HFFc6 (cell line): ENCODE measurements at regions not wholly inside any gene's neighbourhood (a gene's known extent, or its start where the extent isn't known, plus 50 kb on each side); places are given as distances from the start of the nearest gene placed in this dataset.
"Not testable (repeated sequence)": the region's sequence is repeated elsewhere in the genome, so short reads cannot be mapped to it uniquely, and the experiment has no call there.

ENCODE experiments used
- DNase-seq: peaks from one replicate; pipeline ENCODE4 v3.0.0-alpha.2; 2018
- H3K27ac Mint-ChIP-seq: 2 replicates; pipeline ENCODE4 v1.8.0; 2020; ENCODE audit warnings: mild to moderate bottlenecking, mixed read lengths
- H3K27me3 Mint-ChIP-seq: 2 replicates; pipeline ENCODE4 v1.8.0; 2021; ENCODE audit warnings: mild to moderate bottlenecking, moderate library complexity, mixed read lengths; ENCODE audit not compliant: insufficient read depth
- H3K36me3 Mint-ChIP-seq: 2 replicates; pipeline ENCODE4 v1.8.0; 2021; ENCODE audit warnings: low read depth, mixed read lengths
- H3K4me1 Mint-ChIP-seq: 2 replicates; pipeline ENCODE4 v1.8.0; 2020; ENCODE audit warnings: low read depth, mixed read lengths
- H3K4me3 Mint-ChIP-seq: 2 replicates; pipeline ENCODE4 v1.8.0; 2020; ENCODE audit warnings: mild to moderate bottlenecking, moderate library complexity, mixed read lengths
- H3K9me3 Mint-ChIP-seq: 2 replicates; pipeline ENCODE4 v1.8.0; 2020; ENCODE audit warnings: mild to moderate bottlenecking, mixed read lengths
- TF ChIP-seq, protein P1 (sequence below): fragments of 200-600 bp; sonication (generic); IDR thresholded peaks from 2 replicates; pipeline ENCODE4 v1.5.0; 2021; ENCODE audit warnings: antibody characterized with exemption, mild to moderate bottlenecking

DNA sequence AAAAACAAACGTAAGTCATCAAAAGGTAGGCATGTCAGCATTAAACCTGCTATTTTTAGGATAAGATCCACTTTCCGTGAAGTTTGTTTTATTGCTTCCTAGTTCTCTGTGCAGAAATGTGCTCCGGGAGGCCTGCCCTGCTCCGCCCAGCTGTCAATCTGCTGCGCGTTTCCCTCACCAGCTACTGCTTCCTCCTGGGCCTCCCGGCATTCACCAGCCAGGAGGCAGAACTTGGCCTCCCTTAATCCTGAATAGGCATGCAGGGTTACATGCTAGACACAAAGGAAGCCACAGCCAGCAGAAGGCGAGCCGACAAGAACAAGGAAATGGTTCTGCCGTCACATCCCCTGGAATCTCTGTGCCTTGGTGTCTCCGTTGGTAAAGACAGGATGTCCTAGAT lies 386.2 kb downstream of the IRS2 start:
- Mint-ChIP-seq H3K9me3 (no peaks in the 10 kb centered on the region), H3K27ac (no peak overlapping the region), H3K36me3 (no peaks in the 10 kb centered on the region), H3K4me3 (no peak overlapping the region), H3K4me1 (no peaks in the 10 kb centered on the region; the same call in 1 of the 2 replicates), H3K27me3 (peaks cover 1% of the 10 kb centered on the region; the same call in 1 of the 2 replicates)
- DNase-seq: no peak
- TF ChIP-seq, protein P1, sequence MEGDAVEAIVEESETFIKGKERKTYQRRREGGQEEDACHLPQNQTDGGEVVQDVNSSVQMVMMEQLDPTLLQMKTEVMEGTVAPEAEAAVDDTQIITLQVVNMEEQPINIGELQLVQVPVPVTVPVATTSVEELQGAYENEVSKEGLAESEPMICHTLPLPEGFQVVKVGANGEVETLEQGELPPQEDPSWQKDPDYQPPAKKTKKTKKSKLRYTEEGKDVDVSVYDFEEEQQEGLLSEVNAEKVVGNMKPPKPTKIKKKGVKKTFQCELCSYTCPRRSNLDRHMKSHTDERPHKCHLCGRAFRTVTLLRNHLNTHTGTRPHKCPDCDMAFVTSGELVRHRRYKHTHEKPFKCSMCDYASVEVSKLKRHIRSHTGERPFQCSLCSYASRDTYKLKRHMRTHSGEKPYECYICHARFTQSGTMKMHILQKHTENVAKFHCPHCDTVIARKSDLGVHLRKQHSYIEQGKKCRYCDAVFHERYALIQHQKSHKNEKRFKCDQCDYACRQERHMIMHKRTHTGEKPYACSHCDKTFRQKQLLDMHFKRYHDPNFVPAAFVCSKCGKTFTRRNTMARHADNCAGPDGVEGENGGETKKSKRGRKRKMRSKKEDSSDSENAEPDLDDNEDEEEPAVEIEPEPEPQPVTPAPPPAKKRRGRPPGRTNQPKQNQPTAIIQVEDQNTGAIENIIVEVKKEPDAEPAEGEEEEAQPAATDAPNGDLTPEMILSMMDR: no peak

DNA sequence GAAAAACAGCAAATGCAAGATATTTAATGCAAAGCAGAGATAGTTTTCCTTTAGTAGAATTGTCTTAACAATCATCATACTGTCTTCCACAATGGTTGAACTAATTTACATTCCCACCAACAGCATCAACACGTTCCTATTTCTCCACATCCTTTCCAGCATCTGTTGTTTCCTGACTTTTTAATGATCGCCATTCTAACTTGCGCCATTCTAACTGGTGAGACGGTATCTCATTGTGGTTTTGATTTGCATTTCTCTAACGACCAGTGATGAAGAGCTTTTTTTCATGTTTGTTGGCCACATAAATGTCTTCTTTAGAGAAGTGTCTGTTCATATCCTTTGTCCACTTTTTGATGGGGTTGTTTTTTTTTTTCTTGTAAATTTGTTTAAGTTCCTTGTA lies 388.3 kb downstream of the IRS2 start:
- not testable (repeated sequence) for H3K36me3 Mint-ChIP-seq, H3K27me3 Mint-ChIP-seq, H3K4me3 Mint-ChIP-seq, H3K9me3 Mint-ChIP-seq, H3K27ac Mint-ChIP-seq, DNase-seq
- H3K4me1 Mint-ChIP-seq: peaks cover 15% of the 10 kb centered on the region

DNA sequence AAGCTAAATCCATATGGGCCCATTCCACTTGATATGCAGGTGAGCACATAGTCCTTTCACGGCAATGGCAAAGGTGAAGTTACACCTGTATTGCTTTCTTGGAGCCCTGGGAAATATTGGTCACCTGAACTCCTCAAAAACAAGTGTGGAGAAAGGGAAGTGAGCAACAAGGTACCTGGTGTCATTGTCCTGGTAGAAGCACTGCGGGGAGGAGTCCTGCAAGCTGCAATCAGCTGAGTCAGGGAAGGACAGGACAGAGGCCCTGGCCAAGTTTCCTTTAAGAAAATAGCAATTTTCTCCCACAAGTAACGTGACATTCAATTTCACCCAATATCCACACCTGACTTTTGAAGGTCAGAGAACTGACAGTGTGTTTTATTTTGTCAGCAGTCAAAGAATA lies 389.1 kb downstream of the IRS2 start:
- Mint-ChIP-seq H3K9me3 (no peaks in the 10 kb centered on the region), H3K4me3 (no peak overlapping the region), H3K27ac (no peak overlapping the region), H3K36me3 (no peaks in the 10 kb centered on the region), H3K4me1 (peaks cover 15% of the 10 kb centered on the region), H3K27me3 (peaks cover 1% of the 10 kb centered on the region; the same call in 1 of the 2 replicates)
- TF ChIP-seq, protein P1: no peak
- no peak for DNase-seq

DNA sequence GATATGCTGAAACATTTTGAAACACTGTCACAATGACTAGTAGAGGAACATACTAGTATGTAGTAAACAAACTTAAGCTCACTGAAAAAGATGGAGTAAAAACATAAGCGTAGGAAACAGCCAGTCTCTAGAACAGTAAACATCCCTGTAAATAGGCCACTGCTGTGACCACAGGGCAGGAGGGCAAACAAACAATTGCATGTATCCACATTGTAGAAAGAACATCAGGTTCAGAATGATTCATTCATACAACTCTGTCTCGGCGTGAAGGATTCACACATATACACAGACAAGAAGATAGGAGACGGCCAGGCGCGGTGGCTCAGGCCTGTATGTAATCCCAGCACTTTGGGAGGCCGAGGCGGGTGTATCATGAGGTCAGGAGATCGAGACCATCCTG lies 390.1 kb downstream of the IRS2 start:
- Mint-ChIP-seq H3K27ac (no peak overlapping the region), H3K4me3 (no peak overlapping the region), H3K36me3 (0 out of 2 replicates have a peak, but pooled peaks cover 4% of the 10 kb centered on the region), H3K4me1 (peaks cover 21% of the 10 kb centered on the region), H3K27me3 (peaks cover 1% of the 10 kb centered on the region; the same call in 1 of the 2 replicates), H3K9me3 (no peaks in the 10 kb centered on the region)
- TF ChIP-seq, protein P1: no peak
- no peak for DNase-seq

DNA sequence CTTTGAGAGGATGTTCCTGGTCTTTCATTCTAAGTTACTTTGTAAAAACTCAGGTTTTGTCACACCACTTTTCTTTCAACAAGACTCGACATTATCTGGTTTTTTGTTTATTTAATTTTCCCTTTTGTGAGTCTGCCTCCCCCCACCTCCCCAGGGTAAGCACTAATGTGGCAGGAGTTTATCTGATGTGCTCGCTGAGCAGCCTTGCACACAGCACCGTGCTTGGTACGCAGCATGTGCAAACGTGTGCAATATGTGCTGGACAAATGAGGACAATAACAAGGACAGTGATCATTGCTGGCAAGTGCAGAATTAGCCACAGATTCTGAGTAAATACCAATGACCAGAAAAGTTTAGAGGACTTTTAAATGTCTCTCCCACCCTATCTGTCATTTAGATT lies 391.4 kb downstream of the IRS2 start:
- Mint-ChIP-seq H3K27me3 (peaks cover 1% of the 10 kb centered on the region; the same call in 1 of the 2 replicates), H3K4me3 (no peak overlapping the region), H3K36me3 (0 out of 2 replicates have a peak, but pooled peaks cover 4% of the 10 kb centered on the region), H3K4me1 (peaks cover 28% of the 10 kb centered on the region), H3K27ac (no peak overlapping the region), H3K9me3 (no peaks in the 10 kb centered on the region)
- DNase-seq: no peak
- TF ChIP-seq, protein P1: no peak

DNA sequence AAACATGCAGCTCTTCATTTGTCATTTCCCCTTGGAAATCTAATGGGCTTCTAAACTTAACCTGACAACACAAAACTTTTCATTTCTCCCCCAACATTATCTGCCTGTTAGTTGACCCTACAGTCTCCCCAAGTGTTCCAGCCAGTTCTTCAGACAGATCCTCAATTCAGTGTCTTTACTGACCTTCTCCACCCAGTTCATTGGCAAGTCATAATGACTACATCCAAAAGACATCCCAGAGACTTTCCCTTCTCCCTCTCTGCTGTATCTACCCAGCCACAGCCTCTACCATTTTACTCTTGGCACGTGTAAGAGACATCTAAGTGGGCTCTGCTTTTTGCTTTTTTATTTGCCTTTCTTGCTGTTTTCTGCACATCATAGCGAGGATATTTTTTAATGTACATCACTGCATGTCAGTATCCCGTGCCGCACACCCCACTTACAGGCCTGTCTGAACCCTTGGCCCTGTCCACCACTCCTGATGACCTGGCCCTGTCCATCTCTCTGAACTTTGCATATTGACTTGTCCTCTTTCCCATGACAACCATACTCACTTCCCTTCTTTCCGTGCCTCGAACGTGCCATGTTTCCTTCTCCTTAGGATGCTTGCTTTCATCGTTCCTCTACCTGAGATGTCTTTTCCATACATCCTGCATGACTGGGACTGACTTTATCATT lies 391.9 kb downstream of the IRS2 start:
- Mint-ChIP-seq H3K27ac (no peak overlapping the region), H3K4me3 (no peak overlapping the region)
- DNase-seq: no peak

More for the DNA sequence above, 391.9 kb downstream of the IRS2 start:
- TF ChIP-seq, protein P1: no peak
- Mint-ChIP-seq H3K4me1 (peaks cover 34% of the 10 kb centered on the region), H3K36me3 (0 out of 2 replicates have a peak, but pooled peaks cover 4% of the 10 kb centered on the region), H3K27me3 (peaks cover 1% of the 10 kb centered on the region; the same call in 1 of the 2 replicates), H3K9me3 (no peaks in the 10 kb centered on the region)
